Naive thymus-derived CD4-positive, alpha-beta T cell (primary cell): ENCODE measurements at regions not wholly inside any gene's neighbourhood (a gene's known extent, or its start where the extent isn't known, plus 50 kb on each side); places are given as distances from the start of the nearest gene placed in this dataset.

Experiments used
- ATAC-seq: fragments of 150-1000 bp; cut with Tn5 transposase; 2 replicates; pipeline ENCODE4 v1.10.0; 2021; ENCODE audit warnings: mild to moderate bottlenecking, moderate library complexity
- CTCF ChIA-PET: fragments of 350-600 bp; sonication (Branson Sonifier 250); formaldehyde crosslinking; loops from one replicate; lab custom pipeline; 2021; ENCODE audit warnings: antibody characterized with exemption; lab: Charles Lee
- POLR2A ChIA-PET: fragments of 350-600 bp; sonication (Branson Sonifier 250); formaldehyde crosslinking; loops from one replicate; lab custom pipeline; 2021; ENCODE audit warnings: antibody characterized with exemption, inconsistent platforms; lab: Charles Lee
- DNase-seq, 9 donors: peaks; one replicate each; pipeline versions ENCODE4 v3.0.0 to v3.0.0-alpha.2; 2020 to 2022; ENCODE audit warnings: mixed read lengths in 1 of 9
- H3K27ac ChIP-seq: one replicate; pipeline ENCODE4 v1.7.0; 2013; ENCODE audit warnings: mild to moderate bottlenecking, low read depth, low read length, moderate library complexity
- H3K27me3 ChIP-seq, 2 donors: one replicate each; pipeline ENCODE4 v1.7.0; 2013; ENCODE audit warnings: low read length in 2 of 2, mild to moderate bottlenecking in 2 of 2, moderate library complexity in 2 of 2; ENCODE audit not compliant: control insufficient read depth in 2 of 2, insufficient read depth in 2 of 2
- H3K36me3 ChIP-seq, 3 experiments: 1 replicate in 2 of 3; 2 replicates in 1 of 3; pipeline ENCODE4 v1.7.0; 2013; ENCODE audit warnings: low read length in 3 of 3, mild to moderate bottlenecking in 3 of 3, moderate library complexity in 1 of 3; ENCODE audit not compliant: insufficient read depth in 3 of 3, control insufficient read depth in 2 of 3
- H3K4me1 ChIP-seq, 2 donors: one replicate each; pipeline ENCODE4 v1.7.0; 2013; ENCODE audit warnings: low read length in 2 of 2, mild to moderate bottlenecking in 2 of 2, moderate library complexity in 1 of 2; ENCODE audit not compliant: control insufficient read depth in 2 of 2, insufficient read depth in 2 of 2
- H3K4me3 ChIP-seq: 2 replicates; pipeline ENCODE4 v1.7.0; 2013; ENCODE audit warnings: mild to moderate bottlenecking, low read length
- H3K9me3 ChIP-seq, 3 experiments: 1 replicate in 2 of 3; 2 replicates in 1 of 3; pipeline ENCODE4 v1.7.0; 2013; ENCODE audit warnings: low read length in 3 of 3; ENCODE audit not compliant: control insufficient read depth in 2 of 3
- H3K27ac Mint-ChIP-seq, 9 donors: one replicate each; pipeline ENCODE4 v1.8.0; 2020 to 2022; ENCODE audit warnings: mixed read lengths in 9 of 9, mild to moderate bottlenecking in 8 of 9, moderate library complexity in 5 of 9, inconsistent platforms in 2 of 9
- H3K27me3 Mint-ChIP-seq, 5 donors: one replicate each; pipeline ENCODE4 v1.8.0; 2021 to 2022; ENCODE audit warnings: mixed read lengths in 5 of 5, mild to moderate bottlenecking in 1 of 5
- H3K36me3 Mint-ChIP-seq, 5 donors: one replicate each; pipeline ENCODE4 v1.8.0; 2020 to 2022; ENCODE audit warnings: mixed read lengths in 5 of 5, mild to moderate bottlenecking in 3 of 5, inconsistent platforms in 1 of 5
- H3K4me1 Mint-ChIP-seq, 7 donors: one replicate each; pipeline ENCODE4 v1.8.0; 2020 to 2022; ENCODE audit warnings: mixed read lengths in 7 of 7, mild to moderate bottlenecking in 3 of 7, inconsistent platforms in 1 of 7
- H3K4me3 Mint-ChIP-seq, 10 donors: one replicate each; pipeline ENCODE4 v1.8.0; 2020 to 2022; ENCODE audit warnings: mild to moderate bottlenecking in 10 of 10, mixed read lengths in 10 of 10, moderate library complexity in 6 of 10, inconsistent platforms in 2 of 10
- H3K9me3 Mint-ChIP-seq, 11 donors: one replicate each; pipeline ENCODE4 v1.8.0; 2020 to 2022; ENCODE audit warnings: mixed read lengths in 11 of 11, mild to moderate bottlenecking in 4 of 11, inconsistent platforms in 1 of 11, moderate library complexity in 1 of 11
- intact Hi-C, 2 donors: fragments of 100-400 bp; cut with micrococcal nuclease; formaldehyde crosslinking; loops; one replicate each; pipeline ENCODE4 v1.15.1; 2023

GRCh38 chr12:127536833-127537428 lies 730.0 kb upstream of the TMEM132C start:
- no peak overlapping the region for H3K27ac ChIP-seq
- Mint-ChIP-seq H3K27ac (no peak overlapping the region), H3K9me3 (peaks cover 0 to 10% (median 4%) of the 10 kb centered on the region in 11 donors), H3K27me3 (peaks cover 0 to under 1% (median 0%) of the 10 kb centered on the region in 5 donors), H3K36me3 (no peaks in the 10 kb centered on the region), H3K4me1 (no peaks in the 10 kb centered on the region), H3K4me3 (no peak overlapping the region)
- DNase-seq (no peak), ATAC-seq (no peak)
- no peaks in the 10 kb centered on the region for H3K36me3 ChIP-seq
- H3K27me3 ChIP-seq, result no peaks in the 10 kb centered on the region
- no peak overlapping the region for H3K4me3 ChIP-seq
- H3K4me1 ChIP-seq, result no peaks in the 10 kb centered on the region
- POLR2A ChIA-PET, result no interaction called here
- no peaks in the 10 kb centered on the region for H3K9me3 ChIP-seq
- intact Hi-C loops, result no loop called here
- CTCF ChIA-PET, result no interaction called here

- ChIA-PET CTCF (no interaction called here), POLR2A (no interaction called here)
- ATAC-seq (no peak), DNase-seq (no peak)
- H3K27ac Mint-ChIP-seq, result no peak overlapping the region
- peaks cover 0 to 13% (median 3%) of the 10 kb centered on the region in 11 donors for H3K9me3 Mint-ChIP-seq
- Histone ChIP-seq H3K27ac (no peak overlapping the region), H3K9me3 (no peaks in the 10 kb centered on the region), H3K36me3 (no peaks in the 10 kb centered on the region), H3K4me3 (no peak overlapping the region), H3K27me3 (no peaks in the 10 kb centered on the region), H3K4me1 (no peaks in the 10 kb centered on the region)
- no peaks in the 10 kb centered on the region for H3K4me1 Mint-ChIP-seq
- intact Hi-C loops, result no loop called here
- no peaks in the 10 kb centered on the region for H3K27me3 Mint-ChIP-seq
- H3K4me3 Mint-ChIP-seq, result no peak overlapping the region
- no peaks in the 10 kb centered on the region for H3K36me3 Mint-ChIP-seq
These were observed 728.7 kb upstream of the TMEM132C start for GRCh38 chr12:127538316-127538715.

- H3K27me3 Mint-ChIP-seq, result peaks cover 0 to 2% (median 0%) of the 10 kb centered on the region in 5 donors
- no peaks in the 10 kb centered on the region for H3K4me1 ChIP-seq
- H3K4me3 Mint-ChIP-seq, result no peak overlapping the region
- H3K36me3 ChIP-seq, result no peaks in the 10 kb centered on the region
- DNase-seq (no peak), ATAC-seq (no peak)
- H3K36me3 Mint-ChIP-seq, result no peaks in the 10 kb centered on the region
- H3K9me3 Mint-ChIP-seq, result peaks cover 0 to 13% (median 3%) of the 10 kb centered on the region in 11 donors
- no peaks in the 10 kb centered on the region for H3K27me3 ChIP-seq
- no peaks in the 10 kb centered on the region for H3K9me3 ChIP-seq
- no peaks in the 10 kb centered on the region for H3K4me1 Mint-ChIP-seq
- H3K27ac Mint-ChIP-seq, result no peak overlapping the region
- ChIA-PET CTCF (no interaction called here), POLR2A (no interaction called here)
- no peak overlapping the region for H3K4me3 ChIP-seq
- intact Hi-C loops, result no loop called here
- H3K27ac ChIP-seq, result no peak overlapping the region
These were observed 727.6 kb upstream of the TMEM132C start for GRCh38 chr12:127539226-127539858.

GRCh38 chr12:127542391-127542790 lies 724.6 kb upstream of the TMEM132C start:
- Histone ChIP-seq H3K27ac (no peak overlapping the region), H3K9me3 (no peaks in the 10 kb centered on the region), H3K36me3 (no peaks in the 10 kb centered on the region), H3K27me3 (no peaks in the 10 kb centered on the region), H3K4me1 (no peaks in the 10 kb centered on the region), H3K4me3 (no peak overlapping the region)
- no peak for ATAC-seq
- H3K27ac Mint-ChIP-seq, result no peak overlapping the region
- H3K4me1 Mint-ChIP-seq, result no peaks in the 10 kb centered on the region
- no peak for DNase-seq
- no peak overlapping the region for H3K4me3 Mint-ChIP-seq
- intact Hi-C loops, result no loop called here
- peaks cover 0 to 5% (median 0%) of the 10 kb centered on the region in 5 donors for H3K27me3 Mint-ChIP-seq
- peaks cover 0 to 8% (median 0%) of the 10 kb centered on the region in 11 donors for H3K9me3 Mint-ChIP-seq
- ChIA-PET POLR2A (no interaction called here), CTCF (no interaction called here)
- H3K36me3 Mint-ChIP-seq, result no peaks in the 10 kb centered on the region

GRCh38 chr12:127542931-127543330 lies 724.0 kb upstream of the TMEM132C start:
- DNase-seq (no peak), ATAC-seq (no peak)
- Mint-ChIP-seq H3K9me3 (peaks cover 0 to 8% (median 0%) of the 10 kb centered on the region in 11 donors), H3K27me3 (peaks cover 0 to 5% (median 0%) of the 10 kb centered on the region in 5 donors), H3K4me1 (no peaks in the 10 kb centered on the region), H3K27ac (no peak overlapping the region), H3K4me3 (no peak overlapping the region), H3K36me3 (no peaks in the 10 kb centered on the region)
- Histone ChIP-seq H3K36me3 (no peaks in the 10 kb centered on the region), H3K4me1 (no peaks in the 10 kb centered on the region), H3K4me3 (no peak overlapping the region), H3K27ac (no peak overlapping the region), H3K27me3 (no peaks in the 10 kb centered on the region), H3K9me3 (no peaks in the 10 kb centered on the region)
- ChIA-PET POLR2A (no interaction called here), CTCF (no interaction called here)
- intact Hi-C loops, result no loop called here

GRCh38 chr12:127546721-127547505 lies 720.1 kb upstream of the TMEM132C start:
- intact Hi-C loops, result no loop called here
- no peaks in the 10 kb centered on the region for H3K9me3 ChIP-seq
- H3K27ac Mint-ChIP-seq, result no peak overlapping the region
- no peaks in the 10 kb centered on the region for H3K27me3 ChIP-seq
- no peak overlapping the region for H3K4me3 Mint-ChIP-seq
- DNase-seq (no peak), ATAC-seq (no peak)
- no peaks in the 10 kb centered on the region for H3K4me1 ChIP-seq
- no peaks in the 10 kb centered on the region for H3K4me1 Mint-ChIP-seq
- peaks cover 0 to 13% (median 0%) of the 10 kb centered on the region in 5 donors for H3K27me3 Mint-ChIP-seq
- POLR2A ChIA-PET, result no interaction called here
- no peak overlapping the region for H3K4me3 ChIP-seq
- H3K36me3 Mint-ChIP-seq, result peaks cover 0 to 4% (median 0%) of the 10 kb centered on the region in 5 donors
- H3K27ac ChIP-seq, result no peak overlapping the region
- peaks cover 0 to 6% (median under 1%) of the 10 kb centered on the region in 11 donors for H3K9me3 Mint-ChIP-seq
- CTCF ChIA-PET, result no interaction called here
- no peaks in the 10 kb centered on the region for H3K36me3 ChIP-seq
